Adrenal gland (tissue), 5 donors: ENCODE measurements at regions not wholly inside any gene's neighbourhood (a gene's known extent, or its start where the extent isn't known, plus 50 kb on each side); places are given as distances from the start of the nearest gene placed in this dataset.

Experiments
- POLR2A ChIP-seq, 2 donors: fragments of 450-650 bp; IDR thresholded peaks; one replicate each; pipeline ENCODE4 v1.6.1; 2017; ENCODE audit warnings: antibody characterized with exemption in 2 of 2, mild to moderate bottlenecking in 2 of 2, moderate library complexity in 1 of 2
- TF ChIP-seq, protein P1 (sequence below), 6 experiments: fragments of 450-650 bp in 4 of 6; fragments of 200-600 bp in 2 of 6; sonication (generic) in 1 of 6; IDR thresholded peaks; 1 replicate in 5 of 6; 2 replicates in 1 of 6; pipeline versions ENCODE4 v1.5.1 to v1.8.0; 2016 to 2021; ENCODE audit warnings: antibody characterized with exemption in 6 of 6, mild to moderate bottlenecking in 2 of 6, moderate library complexity in 1 of 6
- donor health status: DM: no; HTN: no; CAD: no.

DNA sequence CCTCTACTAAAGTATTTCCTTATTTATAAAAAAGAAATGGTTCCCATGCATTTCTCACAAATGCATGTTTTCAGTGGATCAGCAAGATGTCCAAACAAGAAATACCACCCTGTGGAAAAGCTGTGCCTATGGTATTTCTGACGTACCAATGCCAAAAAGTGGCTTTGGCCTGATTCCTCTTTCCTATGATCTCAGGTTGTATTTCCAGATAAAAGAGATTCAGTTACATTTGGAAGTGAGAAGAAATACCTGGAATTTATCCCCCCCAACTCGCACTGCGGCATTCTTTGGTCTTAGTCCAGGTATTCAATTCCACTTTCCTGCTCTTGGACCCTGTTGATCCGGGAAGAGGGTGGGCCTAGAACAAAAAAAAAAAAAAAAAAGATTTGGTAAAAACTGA, 815.9 kb upstream of the FRG1 start:
- TF ChIP-seq, protein P1, sequence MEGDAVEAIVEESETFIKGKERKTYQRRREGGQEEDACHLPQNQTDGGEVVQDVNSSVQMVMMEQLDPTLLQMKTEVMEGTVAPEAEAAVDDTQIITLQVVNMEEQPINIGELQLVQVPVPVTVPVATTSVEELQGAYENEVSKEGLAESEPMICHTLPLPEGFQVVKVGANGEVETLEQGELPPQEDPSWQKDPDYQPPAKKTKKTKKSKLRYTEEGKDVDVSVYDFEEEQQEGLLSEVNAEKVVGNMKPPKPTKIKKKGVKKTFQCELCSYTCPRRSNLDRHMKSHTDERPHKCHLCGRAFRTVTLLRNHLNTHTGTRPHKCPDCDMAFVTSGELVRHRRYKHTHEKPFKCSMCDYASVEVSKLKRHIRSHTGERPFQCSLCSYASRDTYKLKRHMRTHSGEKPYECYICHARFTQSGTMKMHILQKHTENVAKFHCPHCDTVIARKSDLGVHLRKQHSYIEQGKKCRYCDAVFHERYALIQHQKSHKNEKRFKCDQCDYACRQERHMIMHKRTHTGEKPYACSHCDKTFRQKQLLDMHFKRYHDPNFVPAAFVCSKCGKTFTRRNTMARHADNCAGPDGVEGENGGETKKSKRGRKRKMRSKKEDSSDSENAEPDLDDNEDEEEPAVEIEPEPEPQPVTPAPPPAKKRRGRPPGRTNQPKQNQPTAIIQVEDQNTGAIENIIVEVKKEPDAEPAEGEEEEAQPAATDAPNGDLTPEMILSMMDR (IDR thresholded peaks at IDR 0.05): no peak
- no peak for TF ChIP-seq POLR2A (IDR thresholded peaks at IDR 0.05)
